Right lobe of liver (tissue), 4 donors: ENCODE measurements at regions not wholly inside any gene's neighbourhood (a gene's known extent, or its start where the extent isn't known, plus 50 kb on each side); places are given as distances from the start of the nearest gene placed in this dataset.

ENCODE experiments used
- POLR2A ChIP-seq: fragments of 450-650 bp; IDR thresholded peaks from one replicate; pipeline ENCODE4 v1.6.1; 2017; ENCODE audit warnings: antibody characterized with exemption, mild to moderate bottlenecking
- TF ChIP-seq, protein P1 (sequence below), 4 donors: fragments of 200-600 bp in 3 of 4; fragments of 450-650 bp in 1 of 4; IDR thresholded peaks; one replicate each; pipeline versions ENCODE4 v1.5.1 to v1.8.0; 2016 to 2022; ENCODE audit warnings: antibody characterized with exemption in 4 of 4, mild to moderate bottlenecking in 2 of 4
- donor health status: DM: no; HTN: no; CAD: no.
- donor health status: DM: no; HTN: no; CAD: no.
- donor health status: DM: no; HTN: yes; CAD: no.

- TF ChIP-seq, protein P1, sequence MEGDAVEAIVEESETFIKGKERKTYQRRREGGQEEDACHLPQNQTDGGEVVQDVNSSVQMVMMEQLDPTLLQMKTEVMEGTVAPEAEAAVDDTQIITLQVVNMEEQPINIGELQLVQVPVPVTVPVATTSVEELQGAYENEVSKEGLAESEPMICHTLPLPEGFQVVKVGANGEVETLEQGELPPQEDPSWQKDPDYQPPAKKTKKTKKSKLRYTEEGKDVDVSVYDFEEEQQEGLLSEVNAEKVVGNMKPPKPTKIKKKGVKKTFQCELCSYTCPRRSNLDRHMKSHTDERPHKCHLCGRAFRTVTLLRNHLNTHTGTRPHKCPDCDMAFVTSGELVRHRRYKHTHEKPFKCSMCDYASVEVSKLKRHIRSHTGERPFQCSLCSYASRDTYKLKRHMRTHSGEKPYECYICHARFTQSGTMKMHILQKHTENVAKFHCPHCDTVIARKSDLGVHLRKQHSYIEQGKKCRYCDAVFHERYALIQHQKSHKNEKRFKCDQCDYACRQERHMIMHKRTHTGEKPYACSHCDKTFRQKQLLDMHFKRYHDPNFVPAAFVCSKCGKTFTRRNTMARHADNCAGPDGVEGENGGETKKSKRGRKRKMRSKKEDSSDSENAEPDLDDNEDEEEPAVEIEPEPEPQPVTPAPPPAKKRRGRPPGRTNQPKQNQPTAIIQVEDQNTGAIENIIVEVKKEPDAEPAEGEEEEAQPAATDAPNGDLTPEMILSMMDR (IDR thresholded peaks at IDR 0.05): no peak
- TF ChIP-seq POLR2A: no peak
Measured at GRCh38 chr20:40333591-40333990, 355.4 kb downstream of the MAFB start.
